HCT116 (cell line): ENCODE measurements at regions not wholly inside any gene's neighbourhood (a gene's known extent, or its start where the extent isn't known, plus 50 kb on each side); places are given as distances from the start of the nearest gene placed in this dataset.

ENCODE experiments used
- ATAC-seq: fragments of 200-7000 bp; cut with Tn5 transposase; 2 replicates; pipeline ENCODE4 v1.9.1; 2020; ENCODE audit warnings: mild to moderate bottlenecking, moderate library complexity
- BruUV-seq: library from RNA; stranded (reverse); fragments of 400-500 nt; replicated peaks from 2 replicates; lab custom pipeline; 2021; lab: Mats Ljungman, UMichigan
- CTCF ChIA-PET: fragments of 300-600 bp; sonication (Branson Sonifier 250); formaldehyde crosslinking; loops from one replicate; lab custom pipeline; 2021; ENCODE audit warnings: antibody characterized with exemption; lab: Charles Lee
- POLR2A ChIA-PET: fragments of 300-600, 350-600 bp; sonication (Branson Sonifier 250); formaldehyde crosslinking; loops from one replicate; lab custom pipeline; 2021; ENCODE audit warnings: antibody characterized with exemption; lab: Charles Lee
- RAD21 ChIA-PET, 2 experiments: fragments of 300-600 bp; sonication (Branson Sonifier 250); formaldehyde crosslinking; loops; one replicate each; lab custom pipeline; 2023; ENCODE audit warnings: low total read pairs in 2 of 2; ENCODE audit not compliant: uncharacterized antibody in 2 of 2, unreplicated experiment in 2 of 2, low non-redundant PET in 1 of 2; lab: Charles Lee
- DNase-seq: peaks from one replicate; pipeline ENCODE4 v3.0.0-alpha.2; 2010; ENCODE audit warnings: low read depth, low spot score
- H2AFZ ChIP-seq: fragments of 200-600 bp; shearing (Covaris generic), sonication (generic); 2 replicates; pipeline ENCODE4 v1.6.1; 2017; ENCODE audit warnings: low read depth, mixed run types, mixed read lengths, antibody characterized with exemption, low read length; ENCODE audit not compliant: poor library complexity, severe bottlenecking
- H3K27ac ChIP-seq: 2 replicates; pipeline ENCODE4 v1.5.1; 2012; ENCODE audit warnings: low read depth, low read length
- H3K27me3 ChIP-seq: fragments of 200-600 bp; sonication (generic); 2 replicates; pipeline ENCODE4 v1.6.1; 2016; ENCODE audit warnings: mixed run types, low read length, mixed read lengths; ENCODE audit not compliant: insufficient read depth
- H3K36me3 ChIP-seq, 2 experiments: fragments of 200-500 bp in 1 of 2; fragments of 200-600 bp in 1 of 2; sonication (Bioruptor generic) in 1 of 2; sonication (generic) in 1 of 2; 2 replicates each; pipeline versions ENCODE4 v1.5.1 to v1.6.1; 2014 to 2016; ENCODE audit warnings: low read length in 2 of 2, inconsistent platforms in 1 of 2, mixed read lengths in 1 of 2, mixed run types in 1 of 2; ENCODE audit not compliant: insufficient read depth in 2 of 2, control insufficient read depth in 1 of 2
- H3K4me1 ChIP-seq, 2 experiments: fragments of 200-600 bp in 1 of 2; sonication (generic) in 1 of 2; 2 replicates each; pipeline versions ENCODE4 v1.5.1 to v1.6.1; 2012 to 2017; ENCODE audit warnings: low read length in 2 of 2, inconsistent platforms in 1 of 2, mild to moderate bottlenecking in 1 of 2, mixed read lengths in 1 of 2, mixed run types in 1 of 2, moderate library complexity in 1 of 2; ENCODE audit not compliant: insufficient read depth in 2 of 2, control insufficient read depth in 1 of 2
- H3K4me2 ChIP-seq: fragments of 200-600 bp; sonication (generic); 2 replicates; pipeline ENCODE4 v1.6.1; 2017; ENCODE audit warnings: mixed run types, low read length, mixed read lengths
- H3K4me3 ChIP-seq, 2 experiments: fragments of 200-600 bp in 1 of 2; sonication (generic) in 1 of 2; replicated peaks in 1 of 2; 2 replicates each; pipeline ENCODE4 v1.5.1; 2011 to 2016; ENCODE audit warnings: low read length in 2 of 2, control low read depth in 1 of 2, low read depth in 1 of 2, mild to moderate bottlenecking in 1 of 2, mixed read lengths in 1 of 2, mixed run types in 1 of 2
- H3K79me2 ChIP-seq: fragments of 200-600 bp; sonication (generic); 2 replicates; pipeline ENCODE4 v1.6.1; 2017; ENCODE audit warnings: mild to moderate bottlenecking, mixed run types, low read length, moderate library complexity, mixed read lengths; ENCODE audit not compliant: insufficient read depth
- H3K9ac ChIP-seq: fragments of 200-600 bp; sonication (generic); 2 replicates; pipeline ENCODE4 v1.6.1; 2016; ENCODE audit warnings: low read length, mixed read lengths
- H3K9me2 ChIP-seq: fragments of 200-600 bp; sonication (generic), shearing (Covaris generic); 2 replicates; pipeline ENCODE4 v1.6.1; 2017; ENCODE audit warnings: mixed run types, mild to moderate bottlenecking, moderate library complexity; ENCODE audit not compliant: insufficient read depth
- H3K9me3 ChIP-seq, 2 experiments: fragments of 200-500 bp in 1 of 2; fragments of 200-600 bp in 1 of 2; sonication (Bioruptor generic) in 1 of 2; sonication (generic) in 1 of 2; 2 replicates each; pipeline ENCODE4 v1.6.1; 2014 to 2017; ENCODE audit warnings: low read length in 2 of 2, mixed read lengths in 2 of 2, inconsistent platforms in 1 of 2, low read depth in 1 of 2, mild to moderate bottlenecking in 1 of 2, mixed run types in 1 of 2, moderate library complexity in 1 of 2; ENCODE audit not compliant: control insufficient read depth in 1 of 2, insufficient read depth in 1 of 2
- H4K20me1 ChIP-seq: fragments of 200-600 bp; sonication (generic), shearing (Covaris generic); 2 replicates; pipeline ENCODE4 v1.6.1; 2017; ENCODE audit warnings: mixed run types, mild to moderate bottlenecking, moderate library complexity; ENCODE audit not compliant: insufficient read depth
- CBX3 ChIP-seq: IDR thresholded peaks from 2 replicates; pipeline ENCODE4 v1.6.1; 2012; ENCODE audit warnings: low read depth
- CEBPB ChIP-seq: IDR thresholded peaks from 2 replicates; pipeline ENCODE4 v1.6.1; 2012; ENCODE audit warnings: low read depth
- EGR1 ChIP-seq: IDR thresholded peaks from 2 replicates; pipeline ENCODE4 v1.6.1; 2012; ENCODE audit warnings: low read depth
- ELF1 ChIP-seq: IDR thresholded peaks from 2 replicates; pipeline ENCODE4 v1.6.1; 2012; ENCODE audit warnings: low read depth, borderline replicate concordance
- EZH2phosphoT487 ChIP-seq: fragments of 200-600 bp; IDR thresholded peaks from 2 replicates; pipeline ENCODE4 v1.6.1; 2018; ENCODE audit warnings: antibody characterized with exemption, borderline replicate concordance
- JUND ChIP-seq: IDR thresholded peaks from 2 replicates; pipeline ENCODE4 v1.6.1; 2012
- POLR2A ChIP-seq: IDR thresholded peaks from 2 replicates; pipeline ENCODE4 v1.7.0; 2011; ENCODE audit warnings: borderline replicate concordance; ENCODE audit not compliant: insufficient read depth, insufficient read length; ENCODE audit errors: extremely low read depth
- REST ChIP-seq: IDR thresholded peaks from 2 replicates; pipeline ENCODE4 v1.6.1; 2012; ENCODE audit warnings: low read depth
- TCF7L2 ChIP-seq: IDR thresholded peaks from 2 replicates; pipeline ENCODE4 v1.7.0; 2011; ENCODE audit warnings: borderline replicate concordance, inconsistent platforms; ENCODE audit not compliant: insufficient read depth, insufficient read length; ENCODE audit errors: extremely low read depth
- YY1 ChIP-seq: IDR thresholded peaks from 2 replicates; pipeline ENCODE4 v1.6.1; 2011; ENCODE audit warnings: low read length, low read depth, moderate library complexity, mild to moderate bottlenecking; ENCODE audit not compliant: insufficient replicate concordance; ENCODE audit errors: extremely low read depth
- ZFX ChIP-seq: fragments of 450-650 bp; IDR thresholded peaks from 2 replicates; pipeline ENCODE4 v1.6.1; 2017
- ZNF274 ChIP-seq: fragments of 200-500 bp; sonication (Bioruptor generic); IDR thresholded peaks from 2 replicates; pipeline ENCODE4 v1.6.1; 2014; ENCODE audit warnings: mild to moderate bottlenecking, low read depth, low read length, inconsistent platforms
- intact Hi-C: fragments of 100-400 bp; cut with micrococcal nuclease; formaldehyde crosslinking; loops from 2 replicates; pipeline ENCODE4 v1.10.0; 2022
- TF ChIP-seq, protein P1 (sequence below): IDR thresholded peaks from 2 replicates; pipeline ENCODE4 v1.6.1; 2012
- TF ChIP-seq, protein P2 (sequence below): IDR thresholded peaks from 2 replicates; pipeline ENCODE4 v1.6.1; 2012
- TF ChIP-seq, protein P3 (sequence below), 3 experiments: fragments of 200-600 bp in 1 of 3; sonication (generic) in 1 of 3; IDR thresholded peaks in 2 of 3; conservative IDR thresholded peaks in 1 of 3; 2 replicates each; pipeline ENCODE4 v1.5.1; 2012 to 2017; ENCODE audit warnings: low read depth in 2 of 3, low read length in 2 of 3, antibody characterized with exemption in 1 of 3, borderline replicate concordance in 1 of 3, control low read depth in 1 of 3, mild to moderate bottlenecking in 1 of 3, mixed read lengths in 1 of 3, mixed run types in 1 of 3, moderate library complexity in 1 of 3; ENCODE audit not compliant: insufficient read depth in 1 of 3

DNA sequence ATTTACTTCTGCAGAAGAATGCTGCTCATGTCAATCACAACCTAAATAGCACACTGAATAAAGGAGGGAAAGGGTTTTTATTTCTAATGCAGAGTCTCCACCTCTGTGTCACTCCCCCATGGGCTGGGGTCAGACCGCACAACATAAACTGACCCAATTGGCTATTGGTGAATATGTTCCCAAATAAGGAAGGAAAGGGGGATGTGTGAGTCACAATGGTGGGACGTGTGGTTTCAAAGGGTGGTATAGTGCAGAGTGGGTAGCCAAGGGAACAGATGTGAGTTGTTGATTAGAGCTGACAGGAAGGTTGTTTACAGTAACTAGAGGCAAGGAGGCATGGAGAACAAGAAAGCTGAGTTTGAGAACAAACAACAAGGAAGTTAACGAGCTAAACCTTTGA lies 491.8 kb downstream of the ZPLD1 start:
- CTCF ChIA-PET: no interaction called here
- no peak for DNase-seq
- Histone ChIP-seq H3K4me1 (no peaks in the 10 kb centered on the region), H3K9me3 (peaks cover 0 to 5% of the 10 kb centered on the region in 2 experiments; a peak in 1 of 4 replicates), H3K27me3 (no peaks in the 10 kb centered on the region), H4K20me1 (no peaks in the 10 kb centered on the region), H3K9me2 (no peaks in the 10 kb centered on the region), H2AFZ (no peak overlapping the region), H3K4me3 (no peak overlapping the region), H3K9ac (no peak overlapping the region), H3K79me2 (no peaks in the 10 kb centered on the region), H3K36me3 (no peaks in the 10 kb centered on the region), H3K4me2 (no peak overlapping the region), H3K27ac (no peak overlapping the region)
- RAD21 ChIA-PET: no interaction called here
- no TSS peak for BruUV-seq
- no peak for ATAC-seq
- intact Hi-C loops: loop anchor here (5.0 kb wide), 1 partner anchor 51 kb away; no protein-coding TSS in a partner anchor
- POLR2A ChIA-PET: no interaction called here
- TF ChIP-seq, protein P1, sequence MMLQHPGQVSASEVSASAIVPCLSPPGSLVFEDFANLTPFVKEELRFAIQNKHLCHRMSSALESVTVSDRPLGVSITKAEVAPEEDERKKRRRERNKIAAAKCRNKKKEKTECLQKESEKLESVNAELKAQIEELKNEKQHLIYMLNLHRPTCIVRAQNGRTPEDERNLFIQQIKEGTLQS: no peak
- TF ChIP-seq, protein P2, sequence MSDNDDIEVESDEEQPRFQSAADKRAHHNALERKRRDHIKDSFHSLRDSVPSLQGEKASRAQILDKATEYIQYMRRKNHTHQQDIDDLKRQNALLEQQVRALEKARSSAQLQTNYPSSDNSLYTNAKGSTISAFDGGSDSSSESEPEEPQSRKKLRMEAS: no peak
- TF ChIP-seq, protein P3, sequence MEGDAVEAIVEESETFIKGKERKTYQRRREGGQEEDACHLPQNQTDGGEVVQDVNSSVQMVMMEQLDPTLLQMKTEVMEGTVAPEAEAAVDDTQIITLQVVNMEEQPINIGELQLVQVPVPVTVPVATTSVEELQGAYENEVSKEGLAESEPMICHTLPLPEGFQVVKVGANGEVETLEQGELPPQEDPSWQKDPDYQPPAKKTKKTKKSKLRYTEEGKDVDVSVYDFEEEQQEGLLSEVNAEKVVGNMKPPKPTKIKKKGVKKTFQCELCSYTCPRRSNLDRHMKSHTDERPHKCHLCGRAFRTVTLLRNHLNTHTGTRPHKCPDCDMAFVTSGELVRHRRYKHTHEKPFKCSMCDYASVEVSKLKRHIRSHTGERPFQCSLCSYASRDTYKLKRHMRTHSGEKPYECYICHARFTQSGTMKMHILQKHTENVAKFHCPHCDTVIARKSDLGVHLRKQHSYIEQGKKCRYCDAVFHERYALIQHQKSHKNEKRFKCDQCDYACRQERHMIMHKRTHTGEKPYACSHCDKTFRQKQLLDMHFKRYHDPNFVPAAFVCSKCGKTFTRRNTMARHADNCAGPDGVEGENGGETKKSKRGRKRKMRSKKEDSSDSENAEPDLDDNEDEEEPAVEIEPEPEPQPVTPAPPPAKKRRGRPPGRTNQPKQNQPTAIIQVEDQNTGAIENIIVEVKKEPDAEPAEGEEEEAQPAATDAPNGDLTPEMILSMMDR (IDR thresholded peaks at IDR 0.05 in 2 of 3, conservative IDR thresholded peaks at IDR 0.05 in 1 of 3; ENCODE audit: borderline replicate concordance in 1 of 3, insufficient read depth in 1 of 3, low read depth in 2 of 3, low read length in 2 of 3): no peak
- TF ChIP-seq ZFX (no peak), EZH2phosphoT487 (no peak), YY1 (no peak), JUND (no peak), EGR1 (no peak), TCF7L2 (no peak), CBX3 (no peak), POLR2A (no peak), CEBPB (no peak), ELF1 (no peak), ZNF274 (no peak), REST (no peak)
